GM18511 (cell line): ENCODE measurements at regions not wholly inside any gene's neighbourhood (a gene's known extent, or its start where the extent isn't known, plus 50 kb on each side); places are given as distances from the start of the nearest gene placed in this dataset.
A peak's percentile ranks its signal among the peaks of the same experiment; 100 is the strongest.
"Not testable (repeated sequence)": the region's sequence is repeated elsewhere in the genome, so short reads cannot be mapped to it uniquely, and the experiment has no call there.

Source experiments
- ATAC-seq: cut with Tn5 transposase; IDR thresholded peaks from one replicate; pipeline ENCODE4 v1.9.1; 2021; ENCODE audit warnings: mild to moderate bottlenecking, moderate library complexity; ENCODE audit not compliant: unreplicated experiment

GRCh38 chr6:71686021-71686677, 200.2 kb upstream of the RIMS1 start:
- not testable (repeated sequence) for ATAC-seq

GRCh38 chr6:71698702-71699101, 187.6 kb upstream of the RIMS1 start:
- no peak for ATAC-seq

GRCh38 chr6:71706523-71706922, 179.8 kb upstream of the RIMS1 start:
- ATAC-seq, result peak; percentile 79

GRCh38 chr6:71707059-71707458, 179.3 kb upstream of the RIMS1 start:
- ATAC-seq, result peak; percentile 9

GRCh38 chr6:71720705-71721104, 165.6 kb upstream of the RIMS1 start:
- ATAC-seq, result no peak

- no peak for ATAC-seq
These were observed 164.7 kb upstream of the RIMS1 start for GRCh38 chr6:71721642-71722041.

- ATAC-seq, result no peak
These were observed 163.6 kb upstream of the RIMS1 start for GRCh38 chr6:71722736-71723135.

GRCh38 chr6:71724456-71725125, 161.8 kb upstream of the RIMS1 start:
- no peak for ATAC-seq

- no peak for ATAC-seq
These were observed 161.3 kb upstream of the RIMS1 start for GRCh38 chr6:71725126-71725470.

- no peak for ATAC-seq
These were observed 160.2 kb upstream of the RIMS1 start for GRCh38 chr6:71726121-71726520.

GRCh38 chr6:71727632-71728294, 158.6 kb upstream of the RIMS1 start:
- peak; percentile 96 for ATAC-seq

GRCh38 chr6:71730284-71730683, 156.1 kb upstream of the RIMS1 start:
- no peak for ATAC-seq

- no peak for ATAC-seq
These were observed 152.1 kb upstream of the RIMS1 start for GRCh38 chr6:71733970-71734899.

- peak; percentile 67 for ATAC-seq
These were observed 148.4 kb upstream of the RIMS1 start for GRCh38 chr6:71737953-71738352.

GRCh38 chr6:71745525-71745924, 140.8 kb upstream of the RIMS1 start:
- ATAC-seq, result peak; percentile 90

- ATAC-seq, result no peak
These were observed 120.1 kb upstream of the RIMS1 start for GRCh38 chr6:71766146-71766760.

GRCh38 chr6:71766796-71767195, 119.6 kb upstream of the RIMS1 start:
- ATAC-seq, result no peak

- no peak for ATAC-seq
These were observed 118.0 kb upstream of the RIMS1 start for GRCh38 chr6:71768356-71768755.

- ATAC-seq, result no peak
These were observed 77.5 kb upstream of the RIMS1 start for GRCh38 chr6:71808865-71809264.

GRCh38 chr6:71810880-71811279, 75.5 kb upstream of the RIMS1 start:
- no peak for ATAC-seq

- no peak for ATAC-seq
These were observed 63.7 kb upstream of the RIMS1 start for GRCh38 chr6:71822625-71823024.
